Fibroblast of lung (primary cell): ENCODE measurements at regions not wholly inside any gene's neighbourhood (a gene's known extent, or its start where the extent isn't known, plus 50 kb on each side); places are given as distances from the start of the nearest gene placed in this dataset.

Experiments used
- EZH2 ChIP-seq: IDR thresholded peaks from 2 replicates; pipeline ENCODE4 v1.5.1; 2012; ENCODE audit warnings: low read length, control low read depth, mild to moderate bottlenecking; ENCODE audit errors: missing control alignments
- TF ChIP-seq, protein P1 (sequence below), 2 donors: IDR thresholded peaks in 1 of 2; conservative IDR thresholded peaks in 1 of 2; 1 replicate in 1 of 2; 2 replicates in 1 of 2; pipeline ENCODE4 v1.5.1; 2011 to 2012; ENCODE audit warnings: low read length in 2 of 2, control low read depth in 1 of 2, inconsistent platforms in 1 of 2, low read depth in 1 of 2, mild to moderate bottlenecking in 1 of 2

DNA sequence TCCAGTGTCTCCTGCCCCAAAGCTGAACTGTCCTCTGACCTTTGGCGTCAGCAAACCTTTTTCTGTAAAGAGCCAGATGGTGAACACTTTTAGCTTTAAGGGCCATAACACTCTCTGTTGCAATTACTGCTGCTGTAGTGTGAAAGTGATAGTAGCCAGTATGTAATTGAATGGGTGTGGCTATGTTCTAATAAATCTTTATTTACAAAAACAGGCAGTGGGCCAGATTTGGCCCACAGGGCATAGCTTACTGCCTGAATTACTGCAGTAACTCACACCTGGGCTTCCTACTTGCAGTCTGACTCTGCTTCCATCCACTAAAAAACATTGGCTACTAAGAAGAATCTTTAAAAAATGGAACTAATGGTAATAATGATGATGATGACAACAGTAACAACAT, 68.0 kb upstream of the SLC6A11 start:
- TF ChIP-seq EZH2: no peak
- TF ChIP-seq, protein P1, sequence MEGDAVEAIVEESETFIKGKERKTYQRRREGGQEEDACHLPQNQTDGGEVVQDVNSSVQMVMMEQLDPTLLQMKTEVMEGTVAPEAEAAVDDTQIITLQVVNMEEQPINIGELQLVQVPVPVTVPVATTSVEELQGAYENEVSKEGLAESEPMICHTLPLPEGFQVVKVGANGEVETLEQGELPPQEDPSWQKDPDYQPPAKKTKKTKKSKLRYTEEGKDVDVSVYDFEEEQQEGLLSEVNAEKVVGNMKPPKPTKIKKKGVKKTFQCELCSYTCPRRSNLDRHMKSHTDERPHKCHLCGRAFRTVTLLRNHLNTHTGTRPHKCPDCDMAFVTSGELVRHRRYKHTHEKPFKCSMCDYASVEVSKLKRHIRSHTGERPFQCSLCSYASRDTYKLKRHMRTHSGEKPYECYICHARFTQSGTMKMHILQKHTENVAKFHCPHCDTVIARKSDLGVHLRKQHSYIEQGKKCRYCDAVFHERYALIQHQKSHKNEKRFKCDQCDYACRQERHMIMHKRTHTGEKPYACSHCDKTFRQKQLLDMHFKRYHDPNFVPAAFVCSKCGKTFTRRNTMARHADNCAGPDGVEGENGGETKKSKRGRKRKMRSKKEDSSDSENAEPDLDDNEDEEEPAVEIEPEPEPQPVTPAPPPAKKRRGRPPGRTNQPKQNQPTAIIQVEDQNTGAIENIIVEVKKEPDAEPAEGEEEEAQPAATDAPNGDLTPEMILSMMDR (conservative IDR thresholded peaks at IDR 0.05 in 1 of 2, IDR thresholded peaks at IDR 0.05 in 1 of 2; ENCODE audit: low read depth in 1 of 2, low read length in 2 of 2): no peak
